H1 (cell line): ENCODE measurements at regions not wholly inside any gene's neighbourhood (a gene's known extent, or its start where the extent isn't known, plus 50 kb on each side); places are given as distances from the start of the nearest gene placed in this dataset.

ENCODE experiments used
- CTCF ChIA-PET: fragments of 300-600 bp; sonication (Branson Sonifier 250); formaldehyde crosslinking; loops from one replicate; lab custom pipeline; 2021; ENCODE audit not compliant: partially characterized antibody; lab: Charles Lee
- POLR2A ChIA-PET: fragments of 300-600 bp; sonication (Branson Sonifier 250); formaldehyde crosslinking; loops from one replicate; lab custom pipeline; 2021; ENCODE audit warnings: inconsistent platforms; ENCODE audit not compliant: partially characterized antibody; lab: Charles Lee
- DNase-seq, 2 experiments: peaks; one replicate each; pipeline versions ENCODE4 v3.0.0 to v3.0.0-alpha.2; 2010 to 2022; ENCODE audit warnings: low spot score in 2 of 2, low read depth in 1 of 2, mixed read lengths in 1 of 2
- FAIRE-seq: peaks from 2 replicates; lab custom pipeline; 2011; peaks lifted over from hg19 to GRCh38; lab: Jason Lieb, UNC
- H2AFZ ChIP-seq: 2 replicates; pipeline ENCODE4 v1.8.1; 2012; ENCODE audit warnings: low read length, inconsistent platforms
- H2AK5ac ChIP-seq: 2 replicates; pipeline ENCODE4 v1.6.1; 2013; ENCODE audit warnings: low read depth, low read length
- H2BK120ac ChIP-seq: replicated peaks from 2 replicates; pipeline ENCODE3; 2013; ENCODE audit warnings: low read depth, low read length, inconsistent platforms
- H2BK12ac ChIP-seq: 2 replicates; pipeline ENCODE4 v1.6.1; 2013; ENCODE audit warnings: low read depth, low read length
- H2BK15ac ChIP-seq: 2 replicates; pipeline ENCODE4 v1.6.1; 2013; ENCODE audit warnings: low read length
- H2BK20ac ChIP-seq: 2 replicates; pipeline ENCODE4 v1.6.1; 2013; ENCODE audit warnings: low read length
- H2BK5ac ChIP-seq: 2 replicates; pipeline ENCODE4 v1.6.1; 2013; ENCODE audit warnings: low read depth, low read length
- H3K14ac ChIP-seq: 2 replicates; pipeline ENCODE4 v1.6.1; 2013; ENCODE audit warnings: inconsistent platforms; ENCODE audit not compliant: insufficient read length
- H3K18ac ChIP-seq: 2 replicates; pipeline ENCODE4 v1.6.1; 2013; ENCODE audit warnings: low read length; ENCODE audit errors: extremely low read depth
- H3K23ac ChIP-seq: 2 replicates; pipeline ENCODE4 v1.6.1; 2013; ENCODE audit warnings: inconsistent platforms; ENCODE audit not compliant: insufficient read length
- H3K23me2 ChIP-seq: 2 replicates; pipeline ENCODE4 v1.6.1; 2013; ENCODE audit warnings: low read depth, low read length
- H3K27ac ChIP-seq: 2 replicates; pipeline ENCODE4 v1.6.1; 2011; ENCODE audit warnings: low read depth, low read length, inconsistent platforms
- H3K27me3 ChIP-seq, 4 experiments: replicated peaks in 1 of 4; 1 replicate in 1 of 4; 2 replicates in 3 of 4; pipeline versions ENCODE4 v1.6.1 to v1.8.1; 2011 to 2013; ENCODE audit warnings: low read length in 3 of 4, mild to moderate bottlenecking in 3 of 4, inconsistent platforms in 2 of 4, mixed read lengths in 2 of 4, moderate library complexity in 1 of 4; ENCODE audit not compliant: control insufficient read depth in 3 of 4, insufficient read depth in 3 of 4; ENCODE audit errors: extremely low read depth in 1 of 4
- H3K36me3 ChIP-seq, 4 experiments: 2 replicates each; pipeline versions ENCODE4 v1.6.1 to v1.8.1; 2011 to 2013; ENCODE audit warnings: mild to moderate bottlenecking in 4 of 4, low read length in 3 of 4, moderate library complexity in 2 of 4, control low read depth in 1 of 4, inconsistent platforms in 1 of 4; ENCODE audit not compliant: insufficient read depth in 4 of 4, control insufficient read depth in 2 of 4
- H3K4ac ChIP-seq: replicated peaks from 2 replicates; pipeline ENCODE3; 2013; ENCODE audit warnings: low read length, low read depth, mixed read lengths, inconsistent platforms; ENCODE audit not compliant: insufficient read length
- H3K4me1 ChIP-seq, 4 experiments: replicated peaks in 1 of 4; 1 replicate in 1 of 4; 2 replicates in 3 of 4; pipeline versions ENCODE4 v1.6.1 to v1.8.1; 2011 to 2013; ENCODE audit warnings: low read length in 3 of 4, inconsistent platforms in 2 of 4, mixed read lengths in 1 of 4; ENCODE audit not compliant: insufficient read depth in 4 of 4, control insufficient read depth in 3 of 4
- H3K4me2 ChIP-seq, 2 experiments: 2 replicates each; pipeline versions ENCODE4 v1.6.1 to v1.8.1; 2011 to 2013; ENCODE audit warnings: low read depth in 2 of 2, low read length in 2 of 2, control low read depth in 1 of 2, inconsistent platforms in 1 of 2, mild to moderate bottlenecking in 1 of 2; ENCODE audit not compliant: insufficient read depth in 1 of 2
- H3K4me3 ChIP-seq, 4 experiments: fragments of 200-600, 300-600 bp in 1 of 4; sonication (generic), shearing (Covaris generic), sonication (Bioruptor Twin) in 1 of 4; 2 replicates each; pipeline versions ENCODE4 v1.5.1 to v1.8.1; 2011 to 2016; ENCODE audit warnings: low read length in 4 of 4, low read depth in 3 of 4, control low read depth in 2 of 4, inconsistent platforms in 2 of 4, mild to moderate bottlenecking in 2 of 4, mixed read lengths in 1 of 4, moderate library complexity in 1 of 4; ENCODE audit not compliant: insufficient read depth in 2 of 4; ENCODE audit errors: extremely low read depth in 1 of 4
- H3K56ac ChIP-seq: replicated peaks from 2 replicates; pipeline ENCODE3; 2013; ENCODE audit warnings: low read depth, mild to moderate bottlenecking, mixed read lengths, low read length, inconsistent platforms; ENCODE audit not compliant: insufficient read length
- H3K79me1 ChIP-seq: 2 replicates; pipeline ENCODE4 v1.6.1; 2013; ENCODE audit warnings: low read depth, low read length, control low read depth
- H3K79me2 ChIP-seq, 2 experiments: 2 replicates each; pipeline versions ENCODE4 v1.6.1 to v1.8.1; 2012 to 2013; ENCODE audit warnings: low read length in 2 of 2, mild to moderate bottlenecking in 2 of 2, inconsistent platforms in 1 of 2; ENCODE audit not compliant: insufficient read depth in 2 of 2, control insufficient read depth in 1 of 2
- H3K9ac ChIP-seq, 4 experiments: replicated peaks in 1 of 4; 1 replicate in 1 of 4; 2 replicates in 3 of 4; pipeline versions ENCODE4 v1.6.1 to v1.8.1; 2011 to 2013; ENCODE audit warnings: low read depth in 3 of 4, low read length in 3 of 4, control low read depth in 2 of 4, mild to moderate bottlenecking in 2 of 4, moderate library complexity in 2 of 4, inconsistent platforms in 1 of 4; ENCODE audit errors: extremely low read depth in 1 of 4
- H3K9me3 ChIP-seq, 2 experiments: 2 replicates each; pipeline versions ENCODE4 v1.6.1 to v1.8.1; 2012 to 2013; ENCODE audit warnings: mild to moderate bottlenecking in 2 of 2, moderate library complexity in 2 of 2, control low read depth in 1 of 2, inconsistent platforms in 1 of 2, low read depth in 1 of 2, low read length in 1 of 2, mixed read lengths in 1 of 2; ENCODE audit not compliant: insufficient read depth in 2 of 2
- H4K20me1 ChIP-seq, 2 experiments: replicated peaks in 1 of 2; 2 replicates each; pipeline versions ENCODE3 to v1.8.1; 2011 to 2013; ENCODE audit warnings: inconsistent platforms in 2 of 2, low read length in 2 of 2, mild to moderate bottlenecking in 1 of 2; ENCODE audit not compliant: insufficient read depth in 2 of 2, control insufficient read depth in 1 of 2
- H4K5ac ChIP-seq: 2 replicates; pipeline ENCODE4 v1.6.1; 2013; ENCODE audit warnings: low read length, low read depth, mixed read lengths, inconsistent platforms; ENCODE audit not compliant: insufficient read length
- H4K8ac ChIP-seq: 2 replicates; pipeline ENCODE4 v1.8.0; 2013; ENCODE audit warnings: mild to moderate bottlenecking, moderate library complexity, low read length, inconsistent platforms; ENCODE audit not compliant: insufficient read depth; ENCODE audit errors: extremely low read depth
- H4K91ac ChIP-seq: replicated peaks from 2 replicates; pipeline ENCODE3; 2013; ENCODE audit warnings: low read length, mixed read lengths, inconsistent platforms; ENCODE audit not compliant: insufficient read length
- CTBP2 ChIP-seq: IDR thresholded peaks from 2 replicates; pipeline ENCODE4 v1.7.0; 2011; ENCODE audit warnings: borderline replicate concordance, mild to moderate bottlenecking, moderate library complexity, mixed read lengths, low read length; ENCODE audit not compliant: insufficient read depth, insufficient read length
- HDAC6 ChIP-seq: IDR thresholded peaks from one replicate; pipeline ENCODE4 v1.7.1; 2012; ENCODE audit warnings: low read depth, mild to moderate bottlenecking, inconsistent platforms, low read length, moderate library complexity
- PHF8 ChIP-seq: fragments of 200-600 bp; sonication (generic); conservative IDR thresholded peaks from 2 replicates; pipeline ENCODE4 v1.7.1; 2012; ENCODE audit warnings: low read depth, mild to moderate bottlenecking, inconsistent platforms, low read length, moderate library complexity
- RXRA ChIP-seq: IDR thresholded peaks from 2 replicates; pipeline ENCODE4 v1.6.1; 2011; ENCODE audit warnings: low read depth, mild to moderate bottlenecking, low read length, moderate library complexity; ENCODE audit not compliant: insufficient read depth
- SIRT6 ChIP-seq: IDR thresholded peaks from one replicate; pipeline ENCODE4 v1.7.1; 2012; ENCODE audit warnings: low read length, inconsistent platforms
- SIX5 ChIP-seq: IDR thresholded peaks from 2 replicates; pipeline ENCODE4 v1.6.1; 2011; ENCODE audit warnings: mild to moderate bottlenecking, low read depth, low read length
- WGBS, 2 experiments: shearing (Covaris generic) in 1 of 2; methylation state at CpG; one replicate each; pipeline versions ENCODE4 v1.1.6 to v1.1.7; 2013 to 2015; ENCODE audit warnings: low lambda C conversion rate in 2 of 2, mixed read lengths in 2 of 2, inconsistent platforms in 1 of 2, low coverage in 1 of 2, missing lambda C conversion rate in 1 of 2; ENCODE audit not compliant: insufficient replicate concordance in 2 of 2, insufficient coverage in 1 of 2, insufficient read length in 1 of 2; ENCODE audit errors: extremely low coverage in 1 of 2, missing lambda C conversion rate in 1 of 2; 5-methylcytosine and 5-hydroxymethylcytosine counted together

GRCh38 chr18:79579807-79580497, 99.7 kb upstream of the CTDP1 start:
- ChIA-PET CTCF (interaction anchor here (0.6 to 1.2 kb wide), 6 partner anchors 12 to 200 kb away, joined by 3 to 6 read pairs (median 4); no protein-coding TSS in a partner anchor), POLR2A (interaction anchor here (0.6 kb wide), 2 partner anchors 87 to 92 kb away, joined by 3 read pairs; no protein-coding TSS in a partner anchor)
- Histone ChIP-seq H2BK15ac (no peak overlapping the region), H3K23ac (no peak overlapping the region), H2BK20ac (no peak overlapping the region), H3K4me2 (no peak overlapping the region), H3K79me1 (no peaks in the 10 kb centered on the region), H2AFZ (no peak overlapping the region), H3K27me3 (no peaks in the 10 kb centered on the region), H3K27ac (no peak overlapping the region), H2BK120ac (no peak overlapping the region), H3K36me3 (no peaks in the 10 kb centered on the region), H3K56ac (no peak overlapping the region), H2BK5ac (no peak overlapping the region), H2AK5ac (no peak overlapping the region), H4K20me1 (peaks cover 0 to 6% of the 10 kb centered on the region in 2 experiments), H3K4me3 (no peak overlapping the region), H3K14ac (no peak overlapping the region), H3K4me1 (no peaks in the 10 kb centered on the region; a peak in 1 of 7 replicates), H3K23me2 (no peaks in the 10 kb centered on the region), H4K8ac (peak overlapping the region; percentile 69; the same call in 1 of the 2 replicates), H2BK12ac (no peak overlapping the region), H3K79me2 (no peaks in the 10 kb centered on the region), H3K18ac (no peak overlapping the region), H4K91ac (no peak overlapping the region), H4K5ac (no peak overlapping the region), H3K4ac (no peak overlapping the region), H3K9ac (no peak overlapping the region), H3K9me3 (peaks cover 8 to 12% of the 10 kb centered on the region in 2 experiments; a peak in 2 of 4 replicates)
- no peak for FAIRE-seq
- no peak for TF ChIP-seq PHF8
- TF ChIP-seq RXRA: no peak
- TF ChIP-seq HDAC6: no peak
- TF ChIP-seq SIRT6: no peak
- no peak for TF ChIP-seq SIX5
- no peak for TF ChIP-seq CTBP2
- 89% methylated on average over 21 of the region's 21 CpGs; no CpG with 5 or more reads in 1 of the 2 experiments for WGBS, 2 experiments
- peak in 1 of 2 experiments; percentile 33 for DNase-seq
